Dermis microvascular lymphatic vessel endothelial cell (primary cell): ENCODE measurements at regions not wholly inside any gene's neighbourhood (a gene's known extent, or its start where the extent isn't known, plus 50 kb on each side); places are given as distances from the start of the nearest gene placed in this dataset.
A peak's percentile ranks its signal among the peaks of the same experiment; 100 is the strongest.

Experiments
- DNase-seq, 2 donors: peaks; one replicate each; pipeline versions ENCODE4 v3.0.0 to v3.0.0-alpha.2; 2010; ENCODE audit warnings: low read depth in 2 of 2

DNA sequence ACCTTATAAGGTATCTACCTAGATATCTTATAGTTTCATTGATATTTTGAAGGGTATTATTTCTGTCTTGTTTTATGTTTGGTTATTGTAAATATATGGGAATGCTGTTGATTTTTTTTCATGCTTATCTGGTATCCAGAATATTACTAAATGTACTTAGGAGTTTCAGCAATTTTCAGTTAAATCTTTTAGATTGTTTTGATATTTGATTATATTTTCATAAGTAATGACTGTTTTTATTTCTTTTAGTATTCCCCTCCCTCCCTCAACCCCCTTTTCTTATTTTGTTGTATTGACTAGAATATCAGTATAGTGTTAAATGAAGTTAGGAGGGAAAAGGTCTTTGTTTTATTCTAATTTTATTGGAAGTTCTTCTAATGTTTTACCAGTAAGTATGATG lies 344.4 kb upstream of the PROX1 start:
- no peak for DNase-seq

DNA sequence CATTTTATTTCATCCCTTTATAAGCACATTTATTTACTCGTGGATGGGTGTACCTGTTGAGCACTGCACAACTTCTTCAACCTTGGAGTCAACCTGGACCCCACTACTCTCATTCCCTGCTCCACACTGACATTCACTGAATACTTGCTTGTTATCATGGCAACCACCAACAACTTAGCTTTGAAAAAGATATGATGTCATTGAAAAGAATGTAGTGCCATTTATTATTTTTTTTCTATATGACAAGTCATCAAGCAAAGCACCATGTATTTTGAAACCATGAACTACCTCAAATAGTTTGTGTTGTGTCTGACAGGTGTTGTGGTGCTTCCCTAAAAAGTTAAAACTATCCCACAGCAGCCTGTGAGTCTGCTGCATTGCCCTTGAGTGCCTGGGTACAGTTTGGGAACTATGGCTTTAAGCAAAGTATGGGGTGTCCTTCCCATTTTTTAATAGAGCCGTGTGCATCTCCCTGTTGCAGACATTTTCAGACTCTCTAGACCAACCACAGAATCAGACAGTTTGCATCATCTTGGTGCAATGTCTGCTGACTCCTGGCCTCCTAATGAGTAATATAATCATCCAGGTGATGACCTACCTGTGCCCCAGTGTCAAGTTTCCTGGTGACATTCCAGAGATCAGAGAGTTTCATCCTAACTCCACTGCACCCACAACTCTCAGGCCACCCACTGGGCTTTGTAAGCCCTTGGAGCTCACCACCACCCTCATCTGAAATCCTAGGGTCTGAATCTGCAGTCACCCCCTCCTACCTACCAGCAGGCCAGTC lies 339.7 kb upstream of the PROX1 start:
- DNase-seq, result no peak

DNA sequence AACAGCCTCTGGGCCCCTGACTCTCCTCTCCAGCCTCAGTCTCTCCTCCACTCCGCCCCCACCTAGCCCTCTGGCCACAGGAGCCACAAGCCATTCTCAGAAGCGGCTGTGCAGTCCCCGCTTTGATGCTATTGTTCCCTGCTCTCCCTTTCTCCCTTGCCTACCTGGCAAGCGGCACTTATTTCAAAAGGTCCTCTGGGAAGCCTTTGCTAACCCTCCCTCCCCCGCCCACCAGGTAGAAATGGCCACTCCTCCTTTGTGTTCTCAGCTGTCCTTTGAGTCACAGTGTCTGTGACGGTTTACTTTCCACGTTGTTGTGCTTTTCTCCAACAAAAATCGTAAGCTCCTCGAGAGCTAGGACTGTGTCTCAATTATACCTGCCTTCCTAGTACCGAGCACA lies 338.4 kb upstream of the PROX1 start:
- no peak for DNase-seq

DNA sequence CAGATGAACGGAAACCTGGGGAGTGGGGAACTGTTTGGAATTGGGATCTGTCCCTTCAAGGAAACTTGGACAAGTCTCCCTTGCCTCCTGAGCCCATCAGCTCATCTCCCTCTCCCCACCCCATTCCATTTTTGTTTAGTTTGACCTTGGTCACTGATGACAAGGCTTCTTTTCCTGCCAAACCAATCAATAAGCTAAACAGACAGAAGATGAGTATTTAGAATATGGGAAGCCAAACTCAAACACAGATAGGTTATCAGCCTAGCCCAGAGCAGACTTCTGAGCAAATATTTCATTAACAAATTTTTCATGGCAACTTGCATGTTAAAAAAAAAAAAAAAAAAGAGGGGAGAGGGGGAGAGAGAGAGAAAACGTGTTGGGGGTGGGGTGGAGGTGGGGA lies 337.2 kb upstream of the PROX1 start:
- DNase-seq, result no peak

DNA sequence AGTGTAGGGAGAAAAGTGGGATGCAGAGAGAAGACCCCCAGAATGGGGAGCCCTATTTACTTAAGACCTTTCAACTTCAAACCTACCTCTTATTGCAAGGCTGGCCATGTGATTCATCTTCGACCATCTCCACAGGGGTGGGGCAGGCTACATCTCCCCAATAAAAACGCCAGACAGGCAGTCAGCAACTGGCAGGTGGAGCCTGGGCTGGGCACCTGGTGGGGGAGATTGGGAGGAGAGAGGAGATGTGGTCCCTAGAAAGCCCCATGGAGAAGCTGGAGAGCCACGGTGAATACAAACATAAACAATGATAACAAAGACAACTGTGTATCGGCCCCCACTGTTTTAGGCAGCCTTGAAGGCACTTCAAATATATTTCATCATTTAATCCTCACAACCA lies 336.7 kb upstream of the PROX1 start:
- no peak for DNase-seq

DNA sequence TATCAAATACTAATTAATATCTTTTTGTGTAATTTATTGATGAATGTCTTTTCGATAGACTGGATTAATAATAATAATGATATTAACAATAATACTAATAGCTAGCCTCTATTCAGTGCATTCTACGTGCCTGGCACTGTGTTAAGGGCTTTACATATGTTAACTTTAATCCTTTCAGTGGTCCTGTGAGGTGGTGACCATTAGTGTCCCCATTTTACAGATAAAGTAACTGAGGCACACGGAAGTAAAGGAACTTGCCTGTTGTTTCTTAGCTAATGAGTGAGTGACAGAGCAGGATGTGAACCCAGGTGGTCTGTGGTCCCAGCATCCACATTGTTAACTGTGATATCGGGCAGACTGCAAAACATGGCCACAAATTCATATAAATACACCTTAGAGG lies 335.7 kb upstream of the PROX1 start:
- DNase-seq, result no peak

DNA sequence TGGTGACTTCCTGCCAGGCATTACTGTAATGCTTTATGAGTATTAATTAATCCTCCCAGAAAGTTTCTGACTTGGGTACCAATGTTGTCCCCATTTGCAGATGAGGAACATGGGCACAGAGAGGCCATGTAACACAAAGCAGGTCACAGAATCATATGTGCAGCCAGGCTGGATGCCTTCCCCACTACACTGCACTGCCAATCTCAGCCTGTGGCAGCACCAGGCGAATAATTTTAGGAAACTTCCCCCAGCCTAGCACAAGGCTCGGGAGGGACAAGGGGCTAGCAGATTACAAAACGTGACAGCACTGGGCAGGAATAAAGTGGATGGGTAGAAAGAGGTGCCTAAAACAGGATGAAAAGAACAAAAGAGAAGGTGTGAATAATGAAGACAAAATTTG lies 331.7 kb upstream of the PROX1 start:
- no peak for DNase-seq

DNA sequence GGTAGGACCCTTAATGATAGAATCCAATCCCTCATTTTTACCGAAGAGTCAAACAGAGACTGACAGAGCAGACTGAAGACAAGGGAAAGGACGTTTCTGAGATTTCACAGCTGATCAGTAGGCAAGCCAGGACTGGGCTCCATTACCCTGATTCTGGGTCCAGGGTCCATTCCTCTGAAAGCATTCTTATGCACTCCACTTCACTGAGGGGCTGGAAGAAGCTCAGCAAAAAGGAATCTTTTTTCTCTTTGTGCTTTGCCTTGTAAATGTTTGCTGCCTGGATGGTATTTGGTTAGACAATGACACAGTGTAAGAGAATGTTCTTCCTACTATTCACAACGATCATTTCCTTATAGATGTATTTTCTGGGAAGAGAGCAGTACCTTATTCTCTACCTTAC lies 331.3 kb upstream of the PROX1 start:
- no peak for DNase-seq

DNA sequence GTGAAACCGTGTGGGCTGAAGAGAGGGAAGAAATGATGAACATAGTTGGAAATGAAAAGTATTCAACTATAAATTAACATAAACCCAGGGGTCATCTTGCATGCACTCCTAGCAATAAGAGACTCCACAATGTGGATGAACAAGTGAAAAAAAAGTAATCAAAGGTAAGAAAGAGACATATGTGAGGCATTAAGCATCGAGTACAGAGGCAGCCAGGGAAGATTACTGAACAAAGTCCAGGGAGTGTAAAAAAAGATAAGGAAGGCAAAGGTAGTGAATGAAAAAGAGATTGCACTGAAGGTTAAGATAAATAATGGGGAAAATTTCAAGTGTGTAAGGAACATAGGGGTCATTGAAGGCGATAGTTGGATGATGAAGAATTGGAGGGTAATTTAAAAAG lies 330.8 kb upstream of the PROX1 start:
- DNase-seq, result no peak

DNA sequence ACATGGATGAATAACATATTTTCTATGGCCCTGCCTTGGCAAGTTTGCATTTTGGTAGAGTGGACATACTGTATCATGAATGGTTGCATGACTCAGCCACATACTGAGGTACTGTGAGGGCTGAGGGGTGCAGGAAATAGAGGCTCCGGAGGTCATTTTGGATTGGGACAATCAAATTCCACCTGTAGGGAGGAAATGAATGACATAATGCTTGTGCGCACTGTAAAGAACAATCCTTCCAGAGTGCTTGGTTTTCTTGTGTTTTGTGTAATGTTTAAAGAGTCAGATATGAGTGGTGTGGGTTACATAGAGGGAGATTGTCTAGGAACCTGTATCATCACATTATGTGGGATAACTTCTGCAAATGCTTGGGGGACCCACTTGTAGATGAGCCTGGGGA lies 329.9 kb upstream of the PROX1 start:
- no peak for DNase-seq

DNA sequence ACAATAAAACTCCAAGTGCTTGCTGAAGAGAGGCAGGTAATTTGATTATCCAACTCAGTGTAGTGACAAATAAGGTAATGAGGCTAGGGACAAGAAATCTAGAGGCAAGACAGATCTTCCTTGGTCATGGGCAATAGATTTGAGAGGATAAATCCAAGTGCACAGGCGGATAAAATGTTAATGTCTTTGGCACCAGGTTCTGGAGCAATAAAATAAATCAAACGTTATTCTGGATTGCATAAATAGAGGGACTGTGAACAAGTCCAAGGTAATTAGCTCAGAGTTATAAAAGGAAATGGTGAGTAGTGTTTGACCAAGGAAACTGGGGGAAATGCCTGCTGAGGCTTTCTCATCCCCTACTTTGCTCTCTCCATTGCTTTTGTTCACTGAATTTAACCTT lies 329.3 kb upstream of the PROX1 start:
- no peak for DNase-seq

DNA sequence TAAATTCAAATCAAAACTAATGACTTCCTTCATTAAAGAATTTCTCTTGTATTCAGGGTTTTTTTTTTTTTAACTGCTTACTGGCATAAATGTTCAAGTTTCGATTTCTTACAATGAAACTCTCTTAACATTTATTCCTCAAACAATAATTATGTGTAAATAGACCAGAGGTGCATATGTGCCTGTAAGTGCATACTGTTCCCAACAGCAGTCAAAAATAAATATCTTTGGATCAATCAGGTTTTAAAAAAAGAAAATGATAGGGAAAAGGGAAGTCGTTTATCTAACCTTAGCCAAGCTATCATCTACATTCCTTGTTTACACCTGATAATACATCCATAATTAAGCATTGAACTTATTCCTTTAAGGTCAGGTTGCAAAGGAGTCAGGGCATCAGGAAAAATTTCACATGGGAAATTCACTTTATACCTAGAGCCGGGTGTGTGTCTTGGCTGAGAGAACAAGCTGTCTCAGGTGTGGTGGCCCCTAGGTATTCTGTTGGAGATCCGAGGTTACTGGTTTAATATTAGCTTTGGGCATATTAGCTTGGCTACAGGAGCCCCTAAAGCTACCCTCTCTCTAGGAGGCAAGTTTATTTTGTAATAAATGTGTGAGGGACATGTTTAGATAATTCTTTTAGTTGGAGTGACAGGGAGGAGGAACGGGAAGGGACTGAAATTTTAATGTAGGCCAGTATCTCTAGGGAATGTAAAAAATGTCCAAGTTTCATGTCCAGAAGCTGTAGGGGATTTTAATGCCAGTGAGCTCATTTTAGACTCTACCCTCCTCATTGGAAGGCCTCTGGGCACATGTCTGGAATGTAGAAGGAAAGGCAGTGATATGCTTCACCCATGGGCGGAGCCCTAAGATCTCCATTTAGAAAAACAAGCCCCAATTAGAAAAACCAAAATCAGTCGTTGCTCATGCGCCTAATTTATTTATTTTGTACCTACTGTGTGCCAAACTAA lies 327.9 kb upstream of the PROX1 start:
- DNase-seq, result no peak

DNA sequence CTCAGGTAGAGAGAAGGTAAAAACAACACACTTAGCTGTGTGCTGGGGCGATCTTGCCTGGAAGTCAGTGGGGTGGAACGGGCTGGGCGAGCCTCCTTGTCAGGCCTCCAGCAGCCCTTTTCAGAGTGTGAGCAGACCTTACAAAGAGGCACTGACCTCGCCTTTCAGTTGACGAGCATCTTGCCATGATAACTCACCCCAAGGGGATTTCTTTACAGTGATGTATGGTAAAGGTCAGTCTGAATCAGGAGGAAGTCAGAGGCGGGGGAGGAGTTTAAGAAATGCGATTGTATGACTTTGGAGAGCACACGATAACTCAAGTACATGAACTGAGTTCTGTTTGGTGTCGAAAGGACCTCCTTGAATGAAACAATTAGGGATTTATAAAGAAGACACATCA lies 326.5 kb upstream of the PROX1 start:
- no peak for DNase-seq

DNA sequence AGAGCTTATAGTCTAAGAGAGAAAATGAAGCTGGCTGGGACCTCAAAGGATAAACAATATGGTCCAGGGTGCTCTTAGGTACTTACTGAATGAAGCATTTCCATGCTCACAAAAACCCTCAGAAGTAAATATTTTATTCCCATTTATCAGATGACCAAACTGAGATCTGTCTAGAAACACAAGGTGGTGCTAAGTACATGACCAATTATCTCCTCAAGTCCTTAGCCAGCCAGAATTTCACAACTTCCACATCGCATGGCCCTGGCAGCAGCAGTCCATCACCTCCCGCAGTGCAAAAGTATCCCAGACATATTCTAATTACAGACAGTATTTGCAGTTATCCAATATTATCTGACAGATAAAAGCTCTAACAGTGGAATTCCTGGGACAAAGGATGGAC lies 321.7 kb upstream of the PROX1 start:
- DNase-seq, result peak in 1 of 2 donors; percentile 5

DNA sequence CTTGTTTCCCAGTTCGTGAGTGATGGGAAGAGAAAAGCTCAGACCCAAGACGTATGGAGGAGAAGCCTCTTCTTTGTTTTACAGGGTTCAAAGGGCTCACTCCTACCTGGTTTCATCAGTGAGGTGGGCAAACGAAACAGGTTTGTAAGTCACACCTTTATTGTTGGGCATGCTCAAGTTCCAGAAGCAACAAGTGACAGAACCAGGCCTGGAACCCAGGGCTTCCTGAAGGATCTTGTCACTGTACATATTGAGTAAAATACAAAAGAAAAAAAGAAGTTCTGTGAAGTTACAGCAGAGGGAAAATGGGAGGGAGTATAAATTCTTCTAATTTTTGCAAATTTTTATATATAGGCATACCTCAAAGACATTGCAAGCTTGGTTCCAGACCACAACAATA lies 320.9 kb upstream of the PROX1 start:
- no peak for DNase-seq

DNA sequence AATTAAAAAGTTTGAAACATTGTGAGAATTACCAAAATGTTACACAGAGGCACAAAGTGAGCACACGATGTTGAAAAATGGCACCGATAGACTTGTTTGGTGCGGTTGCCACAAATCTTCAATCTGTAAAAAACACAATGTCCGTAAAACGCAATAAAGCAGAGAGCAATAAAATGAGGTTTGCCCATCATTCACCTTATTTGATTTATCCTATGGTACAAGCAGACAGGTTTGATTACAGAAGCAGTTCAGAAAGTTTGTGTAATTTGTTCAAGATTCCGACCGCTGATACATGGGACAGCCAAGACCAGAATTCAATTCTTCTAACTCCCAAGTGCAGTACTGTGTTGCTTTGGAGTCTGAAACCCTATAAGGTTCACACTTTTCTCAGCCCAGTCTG lies 318.3 kb upstream of the PROX1 start:
- DNase-seq, result no peak

DNA sequence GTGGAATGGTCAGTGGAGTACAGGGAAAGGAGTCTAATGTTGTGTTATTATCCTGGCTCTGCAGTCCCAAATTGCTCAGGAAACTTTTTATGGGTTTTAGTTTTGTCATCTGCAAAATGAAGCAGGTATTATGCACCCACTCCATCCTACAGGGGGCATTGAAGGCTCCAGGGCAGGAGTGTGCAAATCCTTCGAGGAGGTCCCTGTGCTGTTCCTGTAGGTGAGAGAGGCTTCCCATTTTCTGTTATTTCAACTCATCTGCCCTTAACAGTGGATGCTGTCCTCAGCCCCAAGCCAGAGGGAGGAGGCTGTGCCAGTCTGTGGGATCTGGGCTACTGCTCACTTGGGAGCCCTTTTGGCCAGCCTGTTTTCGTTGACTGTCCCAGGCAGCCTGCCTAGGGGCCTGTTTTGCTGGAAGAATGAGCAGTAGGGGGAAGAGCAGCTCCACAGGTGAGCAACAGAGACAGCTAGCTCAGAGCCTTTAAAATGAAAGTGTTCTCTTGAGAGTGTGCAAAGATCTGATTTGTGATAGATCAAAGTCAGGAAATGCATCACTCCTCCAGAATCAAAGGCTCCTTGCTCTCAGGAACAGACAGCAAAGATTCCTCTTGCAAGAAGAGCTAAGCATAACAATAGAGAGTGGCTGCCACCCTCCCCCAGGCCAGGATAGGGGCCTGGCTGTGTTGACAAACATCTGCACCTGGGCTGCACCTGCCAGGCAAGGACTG lies 317.6 kb upstream of the PROX1 start:
- no peak for DNase-seq

DNA sequence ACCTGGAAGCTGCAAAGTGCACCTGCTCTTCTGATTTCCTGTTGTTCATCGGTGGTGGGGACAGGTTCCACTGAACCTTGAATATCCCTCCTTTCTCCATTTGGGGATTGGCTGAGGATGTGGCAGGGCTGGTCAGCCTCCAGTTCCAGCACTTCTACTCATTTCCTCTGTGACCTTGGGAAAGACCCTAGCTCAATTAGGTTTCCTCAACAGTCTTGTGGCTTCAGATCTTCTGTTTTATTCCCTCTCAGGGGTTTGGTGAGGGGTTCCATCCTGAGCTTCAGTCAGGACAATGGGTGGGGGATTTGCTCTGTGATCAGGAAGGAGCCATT lies 317.1 kb upstream of the PROX1 start:
- DNase-seq, result no peak

DNA sequence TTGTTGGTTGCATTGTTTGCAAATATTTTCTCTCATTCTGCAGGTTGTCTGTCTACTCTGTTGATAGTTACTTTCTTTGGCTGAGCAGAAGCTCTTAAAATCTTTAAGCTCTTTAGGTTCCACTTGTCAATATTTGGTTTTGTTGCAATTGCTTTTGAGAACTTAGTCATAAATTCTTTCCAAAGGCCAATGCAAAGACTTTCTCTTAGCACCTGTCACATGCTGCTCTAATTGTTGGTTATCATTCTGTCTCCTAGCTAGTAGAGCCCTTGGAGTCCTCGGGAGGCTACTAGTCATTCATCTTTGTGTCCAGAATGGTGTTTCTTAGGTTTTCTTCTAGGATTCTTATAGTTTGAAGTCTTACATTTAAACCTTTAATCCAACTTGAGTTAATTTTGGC lies 312.7 kb upstream of the PROX1 start:
- no peak for DNase-seq

DNA sequence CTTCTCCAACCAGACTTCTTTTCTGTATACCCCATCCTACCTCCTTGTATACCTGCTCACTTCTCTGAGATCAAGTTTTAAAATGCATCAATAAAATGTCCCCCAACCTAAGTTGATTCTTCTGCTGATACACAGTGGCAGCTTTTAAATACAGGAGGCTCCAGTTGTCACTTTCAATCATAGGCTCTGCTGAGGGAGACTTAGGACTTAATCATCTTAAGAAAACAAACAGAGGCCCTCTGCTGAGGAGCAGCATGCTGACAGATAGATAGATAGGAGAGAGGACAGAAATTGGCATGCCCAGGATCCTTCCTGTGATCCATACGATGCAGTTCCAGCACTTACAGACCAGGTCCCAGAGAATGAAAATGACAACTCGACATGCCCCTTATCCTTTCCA lies 311.0 kb upstream of the PROX1 start:
- no peak for DNase-seq

DNA sequence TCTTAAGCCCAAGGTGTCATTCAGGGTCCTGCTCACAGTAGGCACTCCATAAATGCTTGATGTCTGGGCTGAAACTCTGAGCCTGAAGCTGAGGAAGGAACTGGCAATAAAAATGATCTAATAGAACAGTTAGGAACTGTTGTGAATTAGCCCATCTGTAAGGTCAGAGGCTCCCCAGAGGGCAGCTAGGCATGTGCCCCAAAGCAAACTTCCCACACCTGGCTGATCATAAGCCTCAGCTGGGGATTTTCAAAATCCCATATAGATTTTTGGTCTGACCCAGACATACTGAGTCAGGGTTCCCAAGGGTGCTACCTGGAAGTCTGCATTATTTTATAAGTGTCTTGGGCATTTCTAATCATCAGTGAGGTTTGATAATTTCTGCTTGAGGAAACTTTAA lies 309.4 kb upstream of the PROX1 start:
- DNase-seq, result no peak

DNA sequence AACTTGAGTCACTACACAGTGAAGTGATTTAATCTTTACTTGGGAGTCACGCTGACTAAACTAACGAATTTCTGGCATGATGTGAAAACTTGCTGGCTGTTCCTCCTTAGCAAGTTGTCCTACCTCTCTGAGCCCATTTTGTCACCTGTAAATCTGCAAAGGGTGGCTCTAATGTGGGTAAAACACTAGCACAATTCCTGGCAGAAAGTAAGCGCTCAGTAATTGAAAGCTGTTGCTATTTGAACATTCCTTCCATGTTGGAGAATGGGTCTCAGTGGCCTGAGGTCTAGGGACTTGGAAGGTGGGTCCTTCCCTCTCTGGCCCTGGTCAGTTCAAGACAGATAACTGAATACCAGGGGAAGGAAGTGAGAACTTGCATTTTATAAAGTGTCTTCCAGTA lies 309.0 kb upstream of the PROX1 start:
- no peak for DNase-seq
